ENCODE measurements at regions not wholly inside any gene's neighbourhood (a gene's known extent, or its start where the extent isn't known, plus 50 kb on each side); places are given as distances from the start of the nearest gene placed in this dataset.

DNA sequence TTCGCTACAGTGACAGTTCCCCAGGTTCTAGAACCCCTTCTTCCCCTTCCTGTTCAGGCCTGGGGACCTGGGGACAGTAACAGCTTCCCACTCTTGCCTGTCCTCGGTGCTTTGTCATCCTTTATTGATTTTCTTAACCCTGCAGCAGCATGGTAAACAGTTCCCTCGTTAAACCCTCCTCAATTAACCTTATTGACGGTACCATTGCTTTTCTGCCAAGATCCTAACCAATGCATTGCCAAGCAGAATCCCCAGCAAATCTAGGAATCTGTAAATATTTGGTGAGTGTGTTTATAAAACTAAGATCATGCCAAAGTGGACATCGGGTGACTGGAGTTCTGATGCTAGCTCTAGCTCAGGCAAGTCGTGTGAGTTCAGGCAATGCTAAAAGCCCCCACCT lies 99.6 kb upstream of the KAZN start:
- DNase-seq (ENCODE audit: low read depth): no peak

DNA sequence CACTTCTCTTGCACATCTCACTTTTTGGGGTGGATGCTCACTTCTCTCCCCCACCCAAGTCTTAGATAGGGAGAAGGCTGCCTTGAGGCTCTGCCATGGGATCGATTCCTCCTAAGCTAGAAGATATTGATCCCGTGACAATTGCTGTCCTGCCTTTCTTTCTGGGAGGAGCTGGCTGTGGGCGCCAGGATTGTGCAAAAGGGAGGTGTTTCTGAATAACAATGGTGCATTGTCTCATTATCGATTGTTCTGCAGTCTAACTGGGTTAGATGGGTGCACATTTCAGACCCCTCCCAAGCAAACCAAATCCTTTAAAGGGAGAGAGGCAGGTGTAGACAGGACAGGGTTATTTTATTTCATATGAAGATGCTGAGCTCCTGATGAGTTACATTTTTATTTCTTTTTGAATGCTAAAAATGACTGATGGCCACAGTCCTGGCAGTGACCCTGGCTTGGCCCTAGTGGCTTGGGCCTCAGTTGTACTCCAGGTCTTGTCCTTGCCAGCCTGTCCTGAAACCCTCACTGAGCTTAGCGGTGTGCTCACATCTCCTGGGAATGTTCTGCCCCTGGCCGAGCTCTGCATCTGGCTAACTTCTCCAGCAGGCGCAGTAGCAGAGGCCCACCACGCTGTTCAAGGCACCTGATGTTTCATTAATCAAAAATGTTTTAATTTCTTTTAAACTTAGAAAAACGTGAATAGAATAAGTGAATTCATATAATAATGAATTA lies 99.0 kb upstream of the KAZN start:
- DNase-seq (ENCODE audit: low read depth): no peak

DNA sequence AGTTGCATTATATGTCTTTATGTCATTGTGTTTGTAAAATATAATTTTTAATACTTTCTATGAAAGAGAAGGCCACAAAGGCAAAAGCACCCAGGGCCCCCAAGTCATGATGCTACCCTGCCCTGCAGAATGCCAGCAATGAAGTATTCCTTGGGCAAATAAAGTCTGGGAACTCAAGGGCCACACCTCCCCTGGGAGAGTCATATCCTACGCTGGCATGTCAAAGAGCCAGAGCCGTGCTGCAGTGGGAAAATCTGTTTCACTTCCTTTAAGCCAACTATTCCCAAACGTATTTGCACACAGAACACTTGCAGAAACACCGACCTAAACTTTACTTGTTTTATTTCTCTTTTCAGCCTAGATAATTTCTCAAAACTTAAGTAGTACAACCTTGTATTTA lies 98.4 kb upstream of the KAZN start:
- DNase-seq (ENCODE audit: low read depth): no peak

DNA sequence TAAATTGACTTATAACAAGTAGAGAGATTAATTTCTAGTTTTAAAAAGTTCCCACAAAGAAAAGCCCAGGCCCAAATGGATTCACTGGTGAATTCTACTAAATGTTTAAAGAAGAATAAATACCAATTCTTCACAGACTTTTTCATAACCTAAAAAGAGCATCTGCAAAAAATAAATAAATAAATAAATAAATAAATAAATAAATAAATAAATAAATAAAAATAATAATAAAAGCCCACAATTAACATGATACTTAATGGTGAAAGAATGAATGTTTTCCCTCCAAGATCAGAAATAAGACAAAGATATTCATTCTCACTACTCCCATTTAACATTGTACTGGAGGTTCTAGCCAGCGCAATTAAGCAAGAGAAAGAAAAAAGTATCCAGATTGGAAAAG lies 97.6 kb upstream of the KAZN start:
- DNase-seq (ENCODE audit: low read depth): no peak

DNA sequence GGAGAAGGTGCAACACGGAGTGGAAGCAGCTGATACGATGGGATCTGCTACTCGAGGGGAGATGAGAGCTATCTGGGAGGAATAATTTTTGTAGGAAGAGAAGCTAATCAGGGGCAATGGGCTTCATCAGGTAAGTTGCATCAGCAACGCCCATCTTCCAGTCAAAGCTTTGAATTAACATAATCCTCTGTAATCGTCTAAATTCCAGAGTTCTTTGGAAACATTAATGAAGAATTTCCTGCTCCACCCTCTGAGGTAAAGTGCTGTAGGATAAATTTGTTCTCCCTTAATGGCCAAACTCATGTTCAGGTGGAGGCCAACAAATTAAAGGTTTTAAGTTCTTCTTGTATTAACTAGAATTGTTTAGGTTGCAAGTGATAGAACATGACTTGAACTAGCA lies 94.0 kb upstream of the KAZN start:
- no peak for DNase-seq (ENCODE audit: low read depth)

DNA sequence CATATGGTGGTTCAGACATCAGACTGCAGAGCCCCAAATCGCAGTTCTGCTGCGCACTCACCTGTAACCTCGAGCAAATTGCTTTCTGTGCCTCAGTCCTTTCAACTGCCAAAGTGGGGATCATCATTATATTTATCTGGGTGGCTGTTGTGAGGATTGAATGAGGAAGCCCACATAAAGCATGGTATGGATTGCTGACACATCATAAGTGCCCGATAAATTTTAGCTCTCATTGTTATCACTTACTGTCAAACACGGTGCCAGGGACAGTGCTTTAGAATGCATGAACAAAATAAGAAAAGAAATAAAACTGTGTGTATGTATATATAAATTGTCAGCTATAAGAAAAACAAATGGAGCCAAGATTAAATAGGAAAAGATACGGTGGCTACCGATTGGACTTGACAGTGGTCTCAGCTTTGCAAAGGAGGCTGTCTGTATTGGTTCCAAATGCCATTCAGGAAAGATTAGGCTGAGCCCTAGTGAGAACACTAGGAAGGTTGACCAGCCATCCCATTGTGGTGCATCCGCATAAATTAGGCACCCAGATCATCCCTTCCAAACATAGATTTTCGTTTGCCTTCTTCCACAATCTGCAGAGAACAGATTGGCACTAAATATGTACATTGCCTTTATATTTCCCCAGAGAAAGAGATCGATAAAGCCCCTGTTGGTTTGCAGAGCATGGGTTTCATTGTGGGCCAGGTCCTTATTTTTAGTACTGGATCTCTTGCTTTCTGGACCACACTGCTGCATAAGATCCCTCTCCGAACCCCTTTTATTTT lies 91.8 kb upstream of the KAZN start:
- DNase-seq (ENCODE audit: low read depth): no peak

DNA sequence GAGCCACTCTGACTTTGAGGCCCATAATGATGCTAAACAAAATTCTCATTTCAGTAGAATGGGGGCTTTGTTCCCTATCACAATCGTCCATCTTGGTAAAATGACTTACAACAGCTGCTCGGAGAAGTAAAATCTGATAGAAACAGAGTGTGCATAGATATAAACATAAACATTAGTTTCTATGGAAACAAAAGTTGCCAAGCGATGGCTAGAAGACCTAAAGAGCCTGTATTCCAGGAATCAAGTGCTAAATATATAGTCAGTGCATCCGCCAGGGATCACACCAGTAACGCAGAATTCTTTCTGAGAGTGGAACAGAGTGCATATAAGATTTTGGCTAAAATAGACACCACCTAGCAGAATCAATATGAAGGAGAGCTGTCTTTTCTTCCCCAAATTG lies 91.2 kb upstream of the KAZN start:
- no peak for DNase-seq (ENCODE audit: low read depth)

DNA sequence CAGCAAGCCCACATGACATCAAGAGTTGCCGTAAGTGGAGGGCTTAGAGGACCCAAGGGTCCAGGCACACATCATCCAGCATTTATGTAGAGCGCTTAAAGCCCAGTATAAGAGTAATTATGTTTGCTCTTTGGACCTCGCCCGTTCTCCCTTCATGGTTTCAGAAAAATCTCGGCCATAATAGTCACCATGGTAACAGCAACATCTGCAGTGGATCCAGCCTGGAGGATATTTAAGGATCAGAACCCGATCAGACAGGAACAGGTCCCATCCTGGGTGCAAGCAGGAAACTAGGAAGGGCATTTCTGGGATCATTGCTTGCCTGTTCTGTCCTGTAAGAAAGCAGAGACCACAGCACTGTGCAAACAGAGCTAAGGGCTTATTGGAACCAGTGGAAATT lies 89.9 kb upstream of the KAZN start:
- DNase-seq (ENCODE audit: low read depth): no peak

DNA sequence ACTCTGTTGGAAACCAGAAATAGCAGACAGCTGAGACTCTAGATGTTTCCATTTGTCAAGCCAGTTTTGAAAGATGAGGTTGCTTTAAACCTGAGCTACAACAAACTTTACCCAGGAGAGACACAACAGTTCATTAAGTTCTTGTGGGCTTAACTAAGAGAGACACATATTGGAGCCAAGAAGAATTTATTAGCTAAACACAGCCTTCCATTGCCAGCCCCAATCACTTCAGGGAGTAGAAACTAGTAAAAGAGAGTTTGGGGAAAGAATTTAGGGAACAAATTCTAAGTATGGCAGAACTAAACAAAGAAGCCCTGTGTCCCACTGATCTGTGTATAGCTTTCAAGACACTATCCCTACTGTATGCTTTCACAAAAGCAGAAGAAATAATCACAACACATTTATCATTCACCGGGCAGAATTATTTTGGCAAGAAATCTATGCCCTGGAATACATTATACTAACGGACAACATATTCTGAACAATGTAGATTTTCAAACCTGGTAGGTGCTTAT lies 87.3 kb upstream of the KAZN start:
- no peak for DNase-seq (ENCODE audit: low read depth)

DNA sequence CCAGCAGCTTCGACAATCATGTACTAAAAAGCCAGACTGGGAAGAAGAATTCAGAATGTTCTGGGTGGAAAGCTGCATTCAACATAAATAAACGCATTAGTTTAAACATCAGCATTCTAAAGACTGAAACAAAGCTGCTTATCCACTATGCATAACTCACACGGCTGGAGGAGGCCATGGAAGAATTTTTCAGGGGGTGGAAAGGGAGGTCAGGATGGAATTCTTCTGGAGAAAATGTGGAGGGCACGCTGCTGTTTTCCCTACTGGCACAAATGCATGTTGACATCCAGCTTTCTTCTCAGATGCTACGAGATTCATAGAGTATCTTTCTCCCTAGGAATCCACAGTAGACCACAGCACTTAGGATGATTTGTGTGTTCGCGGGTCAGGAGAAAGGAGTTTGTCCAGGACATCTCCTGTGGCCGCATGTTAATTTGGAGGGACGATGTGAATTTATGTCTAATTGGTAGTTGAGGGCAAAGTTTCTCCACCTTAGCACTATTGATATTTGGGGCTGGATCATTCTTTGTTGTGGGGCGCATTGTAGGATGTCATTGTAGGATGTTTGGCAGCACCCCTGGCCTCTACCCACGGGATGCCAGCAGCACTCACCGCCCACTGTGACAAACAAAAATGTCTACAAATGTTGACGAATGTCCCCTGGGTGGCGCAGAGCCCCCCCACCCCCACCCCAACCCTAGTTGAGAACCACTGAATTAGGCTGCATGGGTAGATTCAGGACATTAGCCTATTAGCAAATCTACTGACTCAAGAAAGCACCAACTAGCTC lies 86.5 kb upstream of the KAZN start:
- no peak for DNase-seq (ENCODE audit: low read depth)

DNA sequence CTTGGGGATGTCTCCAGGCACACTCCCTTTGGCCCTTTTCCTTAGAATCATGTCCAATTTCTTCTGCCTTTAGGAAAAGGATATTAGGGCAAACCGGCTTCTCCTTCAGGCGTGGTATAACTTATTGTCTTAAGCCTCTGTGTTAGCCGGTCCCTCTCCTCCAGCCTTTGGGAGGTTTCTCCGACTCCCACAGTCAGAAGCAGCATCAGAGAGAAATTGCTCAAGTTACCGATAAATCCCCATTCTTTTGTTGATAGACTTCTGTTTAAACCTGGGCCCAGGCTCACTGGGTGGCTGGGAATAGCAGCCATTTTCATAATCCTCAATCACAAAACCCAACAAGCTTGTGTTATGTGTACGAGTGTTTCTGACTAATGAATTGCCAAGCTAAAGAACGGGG lies 85.4 kb upstream of the KAZN start:
- no peak for DNase-seq (ENCODE audit: low read depth)

DNA sequence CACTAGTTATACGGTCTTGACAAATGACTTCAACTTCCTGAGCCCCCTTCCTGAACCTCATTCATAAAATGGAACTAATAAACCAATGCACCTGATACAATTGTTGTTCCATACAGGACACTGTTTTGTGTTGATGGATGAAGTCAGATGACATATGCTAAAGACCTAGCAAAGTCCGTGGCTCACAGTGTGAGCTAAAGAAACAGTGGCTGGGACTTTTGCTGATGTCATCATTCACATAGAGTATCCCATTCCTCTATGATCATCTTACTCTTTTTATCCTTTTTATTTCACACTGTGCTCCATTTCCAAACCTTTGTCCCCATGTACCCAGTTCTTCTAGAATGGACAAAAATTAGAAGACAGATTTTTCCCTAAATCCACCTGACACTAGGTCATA lies 83.7 kb upstream of the KAZN start:
- DNase-seq (ENCODE audit: low read depth): no peak

DNA sequence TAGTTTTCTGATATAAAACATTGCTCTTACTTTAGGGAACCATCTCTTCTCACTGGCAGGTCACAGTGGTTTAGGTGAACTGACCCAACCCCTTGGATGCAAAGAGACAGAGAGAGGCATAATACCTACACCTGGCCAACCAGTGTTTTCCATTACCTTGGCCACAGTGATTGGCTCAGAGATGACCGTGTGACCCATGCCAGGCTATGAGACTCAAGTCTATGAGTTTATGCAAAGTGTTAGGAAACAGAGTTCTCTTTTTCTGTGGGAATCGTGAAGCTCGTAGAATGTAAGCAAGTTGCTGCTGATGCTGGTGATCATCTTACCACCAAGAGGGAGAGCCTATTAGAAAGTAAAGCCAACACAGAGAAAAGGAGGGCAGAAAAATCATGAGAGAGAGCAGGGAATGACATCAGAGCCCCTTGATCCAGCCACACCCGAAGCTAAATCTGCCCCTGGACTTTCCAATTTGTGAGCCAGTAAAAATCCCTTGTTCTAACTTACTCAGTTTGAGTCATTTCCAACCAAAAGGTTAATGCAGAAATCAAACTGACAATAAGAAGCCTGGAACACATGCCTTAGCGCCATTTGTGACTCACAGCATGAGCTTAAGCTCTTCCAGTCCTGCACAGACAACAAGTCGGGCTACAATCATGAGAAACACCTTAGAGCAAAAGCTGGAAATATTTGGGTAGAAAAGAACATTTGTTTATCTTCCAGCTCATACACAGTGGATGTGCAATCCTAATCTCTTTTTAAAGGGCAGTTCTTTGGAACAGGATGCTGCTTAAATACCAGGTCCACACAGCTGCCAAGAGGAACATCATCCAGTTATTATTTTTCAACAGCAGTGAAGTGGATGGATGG lies 81.3 kb upstream of the KAZN start:
- no peak for DNase-seq (ENCODE audit: low read depth)

DNA sequence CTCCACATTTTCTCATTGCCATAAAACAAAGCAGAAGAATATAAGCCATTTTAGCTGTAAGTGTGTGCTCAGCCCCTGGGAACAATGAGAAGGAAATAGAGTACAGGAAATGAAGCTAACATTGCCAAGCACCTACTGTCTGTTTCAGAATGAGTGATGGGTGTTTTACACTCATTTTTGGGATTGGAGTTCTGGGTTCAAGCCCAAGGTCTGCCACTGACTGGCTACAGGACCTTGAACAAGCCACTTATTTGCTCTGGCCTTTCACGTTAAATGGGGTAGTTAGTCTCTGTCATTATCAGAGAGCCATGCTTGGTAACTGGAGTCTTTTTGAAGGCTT lies 80.7 kb upstream of the KAZN start:
- no peak for DNase-seq (ENCODE audit: low read depth)

DNA sequence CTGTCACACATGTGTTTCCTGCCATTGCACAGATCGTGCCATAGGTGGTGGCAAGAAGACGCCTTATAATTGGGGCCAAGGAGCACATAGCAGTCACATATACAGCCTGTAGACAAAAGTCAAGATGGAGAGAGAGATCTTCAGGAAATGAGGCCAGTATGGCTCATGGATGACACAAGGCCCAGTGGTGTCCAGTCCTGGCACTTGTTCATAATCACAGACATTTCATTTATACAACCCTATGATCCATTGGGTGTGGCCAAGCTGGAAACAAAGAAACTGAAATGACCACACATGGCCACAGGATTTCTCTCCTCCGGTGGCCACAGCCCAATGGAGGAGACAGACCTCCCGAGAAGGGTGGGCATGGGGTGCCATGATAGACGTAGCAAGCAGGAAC lies 78.5 kb upstream of the KAZN start:
- no peak for DNase-seq (ENCODE audit: low read depth)

DNA sequence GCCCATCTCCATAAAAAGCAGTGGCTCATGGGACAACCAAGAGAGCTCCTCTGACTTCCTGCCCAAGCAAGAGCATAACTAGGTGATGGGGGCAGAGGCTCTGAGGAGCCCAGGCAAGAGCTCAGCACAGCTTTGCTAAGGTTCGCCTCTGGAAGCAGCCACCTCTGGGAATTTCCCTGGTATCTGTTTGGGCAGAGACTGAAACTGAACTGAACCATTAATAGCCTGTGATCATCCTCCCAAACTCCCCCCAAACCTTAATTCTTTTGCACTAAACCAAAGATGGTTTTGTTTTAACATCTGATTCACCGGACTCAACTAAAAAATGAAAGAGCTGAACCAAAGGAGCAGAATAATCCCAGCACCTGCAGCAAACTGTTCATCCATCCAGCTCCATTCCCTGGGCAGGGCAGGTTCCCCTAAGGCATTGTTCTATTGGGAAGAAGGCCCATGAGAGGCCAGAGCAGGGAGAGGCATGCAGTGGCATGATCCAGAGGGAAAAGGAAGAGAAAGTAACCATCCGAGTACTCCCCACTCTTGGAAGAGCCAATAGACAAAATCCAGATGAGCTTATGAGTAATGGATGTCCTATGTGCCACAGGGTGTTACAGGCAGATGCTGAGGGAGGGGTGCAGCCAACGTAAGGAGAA lies 77.8 kb upstream of the KAZN start:
- no peak for DNase-seq (ENCODE audit: low read depth)

DNA sequence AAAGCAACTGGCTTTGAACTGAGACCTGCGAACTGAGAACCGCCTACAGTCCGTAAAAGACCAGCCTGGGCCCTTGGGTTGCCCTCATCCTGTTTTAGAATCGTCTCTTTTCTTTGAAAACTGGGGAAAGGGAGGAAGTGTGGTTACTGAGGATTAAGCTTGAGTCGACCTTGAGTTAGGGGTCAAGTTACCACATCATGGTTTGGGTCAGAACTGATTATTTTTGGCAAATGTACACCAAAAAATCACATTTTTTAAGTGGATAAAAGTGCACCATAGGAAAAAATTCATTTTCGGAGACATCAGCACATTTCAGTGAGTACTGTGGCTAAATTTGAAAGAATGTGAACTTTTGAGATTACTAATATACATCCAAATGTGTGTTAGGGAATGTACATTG lies 76.9 kb upstream of the KAZN start:
- no peak for DNase-seq (ENCODE audit: low read depth)

DNA sequence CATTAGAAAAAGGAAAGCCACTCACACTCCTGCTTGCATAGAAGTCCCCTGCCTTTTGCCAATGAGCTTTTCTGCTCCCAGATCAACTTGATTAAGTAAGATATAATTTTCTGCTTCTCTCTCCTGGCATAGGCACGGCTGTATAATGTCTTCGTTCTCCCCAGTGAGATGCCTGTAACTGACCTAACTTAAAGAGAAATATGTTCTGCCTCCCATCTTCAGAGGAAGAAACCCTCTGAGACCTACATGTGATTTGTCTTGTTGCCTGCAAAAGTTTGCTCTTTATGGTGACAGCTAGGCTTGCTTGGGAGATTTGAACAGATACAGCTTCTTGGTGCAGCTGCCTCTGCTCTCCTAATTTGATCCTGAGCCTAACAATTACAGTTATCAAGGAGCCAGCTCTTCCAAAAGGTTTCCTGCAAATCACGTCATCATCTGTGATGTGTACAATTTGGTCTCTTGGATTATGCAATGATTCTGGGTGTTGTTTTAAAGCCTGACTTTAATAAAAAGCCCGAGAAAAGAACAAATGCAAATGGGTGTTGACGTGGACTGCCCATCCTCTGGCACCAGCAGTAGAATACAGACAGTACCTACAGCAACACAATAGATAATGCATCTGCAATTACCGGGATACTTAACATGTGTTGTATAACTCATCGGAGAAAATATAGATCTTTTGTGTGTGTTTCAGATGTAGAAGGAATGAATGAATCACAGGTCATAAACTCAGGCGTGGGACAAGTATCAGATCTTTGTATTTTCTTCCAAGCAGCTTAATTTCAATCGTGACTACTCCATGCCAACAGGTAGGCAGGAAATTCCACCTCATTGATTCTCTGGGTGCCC lies 76.2 kb upstream of the KAZN start:
- no peak for DNase-seq (ENCODE audit: low read depth)

DNA sequence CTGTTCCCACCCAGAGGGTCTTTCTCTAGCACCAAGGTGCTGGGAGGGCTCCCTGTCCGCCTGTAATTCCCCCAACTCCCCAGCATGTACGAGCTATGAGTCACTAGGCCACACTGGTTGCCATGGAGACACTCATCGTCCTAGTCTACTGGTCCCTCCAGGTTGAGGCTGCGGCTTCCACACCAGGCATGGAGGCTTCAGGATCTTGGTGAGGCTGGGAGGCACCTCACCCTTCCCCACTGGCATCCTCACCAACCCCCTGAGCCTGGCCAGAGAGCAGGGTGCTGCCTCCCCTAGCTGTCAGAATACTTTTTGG lies 75.6 kb upstream of the KAZN start:
- DNase-seq (ENCODE audit: low read depth): no peak

DNA sequence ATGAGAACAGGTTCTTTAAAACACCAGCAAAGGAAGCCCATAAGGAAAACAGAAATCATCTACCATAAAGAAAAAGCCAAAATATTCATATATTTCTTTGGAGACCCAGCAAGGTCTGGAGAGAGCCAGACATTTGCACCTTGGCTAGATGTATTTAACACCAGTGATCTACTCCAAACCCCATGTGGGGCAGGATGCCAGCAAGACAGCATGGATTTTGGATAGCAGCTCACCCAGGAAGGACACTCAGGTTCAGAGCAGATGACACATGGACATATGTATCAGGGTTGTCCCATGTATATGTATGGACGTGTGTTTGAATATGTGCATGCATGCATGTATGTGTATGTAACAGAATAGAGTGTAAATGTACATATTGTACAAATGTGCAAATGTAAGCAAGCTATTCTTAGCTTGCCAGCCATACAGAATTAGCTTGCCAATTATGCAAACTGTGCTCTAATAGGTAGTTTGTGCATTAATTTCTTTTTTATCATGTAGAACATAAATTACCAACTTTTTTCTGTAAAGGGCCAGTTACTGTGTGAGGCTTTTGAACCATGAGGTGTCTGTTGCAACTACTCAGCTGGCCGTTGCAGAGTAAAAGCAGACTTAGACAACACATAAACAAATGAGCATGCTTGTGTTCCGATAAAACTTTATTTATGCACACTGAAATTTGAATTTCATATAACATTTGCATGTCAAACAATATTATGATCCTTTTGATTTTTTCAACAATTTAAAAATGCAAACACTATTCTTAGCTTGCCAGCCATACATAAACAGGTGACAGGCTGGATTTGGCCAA lies 73.5 kb upstream of the KAZN start:
- no peak for DNase-seq (ENCODE audit: low read depth)
